GM06990 (cell line): ENCODE measurements at regions not wholly inside any gene's neighbourhood (a gene's known extent, or its start where the extent isn't known, plus 50 kb on each side); places are given as distances from the start of the nearest gene placed in this dataset.

Source experiments
- DNase-seq: peaks from one replicate; pipeline ENCODE4 v3.0.0-alpha.2; 2011; ENCODE audit not compliant: insufficient read length; ENCODE audit errors: extremely low read depth
- H3K27me3 ChIP-seq: replicated peaks from 2 replicates; pipeline ENCODE4 v1.6.0; 2011; ENCODE audit warnings: low read length; ENCODE audit not compliant: control insufficient read depth, insufficient read depth
- H3K36me3 ChIP-seq: 2 replicates; pipeline ENCODE4 v1.5.1; 2011; ENCODE audit warnings: low read length; ENCODE audit not compliant: control insufficient read depth, insufficient read depth
- H3K4me3 ChIP-seq: replicated peaks from 2 replicates; pipeline ENCODE4 v1.5.1; 2011; ENCODE audit warnings: low read depth, mild to moderate bottlenecking, control low read depth, low read length
- TF ChIP-seq, protein P1 (sequence below): IDR thresholded peaks from 2 replicates; pipeline ENCODE4 v1.5.1; 2011; ENCODE audit warnings: low read length, control low read depth, mild to moderate bottlenecking, inconsistent platforms; ENCODE audit not compliant: insufficient read depth, poor library complexity, severe bottlenecking

DNA sequence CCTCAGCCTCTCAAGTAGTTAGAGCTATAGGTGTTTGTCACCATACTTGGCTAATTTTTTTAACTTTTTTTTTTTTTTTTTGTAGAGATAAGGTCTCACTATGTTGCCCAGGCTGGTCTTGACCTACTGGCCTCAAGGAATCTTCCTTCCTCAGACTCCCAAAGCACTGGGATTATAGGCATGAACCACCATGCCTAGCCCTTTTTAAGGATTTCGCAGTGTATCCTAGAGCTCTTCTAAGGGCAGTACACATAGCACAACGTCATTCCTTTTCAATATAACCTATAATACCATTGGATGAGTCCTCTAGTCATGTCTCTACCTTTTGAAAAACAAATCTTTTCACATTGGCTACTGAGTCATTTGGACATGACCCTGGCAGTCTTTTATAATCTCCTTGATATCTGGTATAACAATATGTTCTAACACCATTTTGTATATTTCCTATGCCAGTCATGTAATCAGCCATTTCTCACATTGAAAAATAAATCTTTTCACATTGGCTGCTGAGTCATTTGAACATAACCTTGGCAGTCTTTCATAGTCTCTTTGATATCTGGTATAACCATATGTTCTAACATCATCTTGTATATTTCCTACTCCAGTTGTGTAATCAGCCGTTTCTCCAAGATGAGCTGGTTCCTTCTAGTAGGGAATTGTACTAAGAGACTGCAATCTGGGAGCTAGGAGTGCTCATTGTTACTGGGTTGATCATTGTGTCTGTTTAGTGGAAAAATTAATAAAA lies 944.7 kb downstream of the MCTP2 start:
- no peak overlapping the region for H3K4me3 ChIP-seq
- DNase-seq, result no peak
- no peaks in the 10 kb centered on the region for H3K27me3 ChIP-seq
- no peaks in the 10 kb centered on the region for H3K36me3 ChIP-seq
- TF ChIP-seq, protein P1, sequence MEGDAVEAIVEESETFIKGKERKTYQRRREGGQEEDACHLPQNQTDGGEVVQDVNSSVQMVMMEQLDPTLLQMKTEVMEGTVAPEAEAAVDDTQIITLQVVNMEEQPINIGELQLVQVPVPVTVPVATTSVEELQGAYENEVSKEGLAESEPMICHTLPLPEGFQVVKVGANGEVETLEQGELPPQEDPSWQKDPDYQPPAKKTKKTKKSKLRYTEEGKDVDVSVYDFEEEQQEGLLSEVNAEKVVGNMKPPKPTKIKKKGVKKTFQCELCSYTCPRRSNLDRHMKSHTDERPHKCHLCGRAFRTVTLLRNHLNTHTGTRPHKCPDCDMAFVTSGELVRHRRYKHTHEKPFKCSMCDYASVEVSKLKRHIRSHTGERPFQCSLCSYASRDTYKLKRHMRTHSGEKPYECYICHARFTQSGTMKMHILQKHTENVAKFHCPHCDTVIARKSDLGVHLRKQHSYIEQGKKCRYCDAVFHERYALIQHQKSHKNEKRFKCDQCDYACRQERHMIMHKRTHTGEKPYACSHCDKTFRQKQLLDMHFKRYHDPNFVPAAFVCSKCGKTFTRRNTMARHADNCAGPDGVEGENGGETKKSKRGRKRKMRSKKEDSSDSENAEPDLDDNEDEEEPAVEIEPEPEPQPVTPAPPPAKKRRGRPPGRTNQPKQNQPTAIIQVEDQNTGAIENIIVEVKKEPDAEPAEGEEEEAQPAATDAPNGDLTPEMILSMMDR, result no peak

DNA sequence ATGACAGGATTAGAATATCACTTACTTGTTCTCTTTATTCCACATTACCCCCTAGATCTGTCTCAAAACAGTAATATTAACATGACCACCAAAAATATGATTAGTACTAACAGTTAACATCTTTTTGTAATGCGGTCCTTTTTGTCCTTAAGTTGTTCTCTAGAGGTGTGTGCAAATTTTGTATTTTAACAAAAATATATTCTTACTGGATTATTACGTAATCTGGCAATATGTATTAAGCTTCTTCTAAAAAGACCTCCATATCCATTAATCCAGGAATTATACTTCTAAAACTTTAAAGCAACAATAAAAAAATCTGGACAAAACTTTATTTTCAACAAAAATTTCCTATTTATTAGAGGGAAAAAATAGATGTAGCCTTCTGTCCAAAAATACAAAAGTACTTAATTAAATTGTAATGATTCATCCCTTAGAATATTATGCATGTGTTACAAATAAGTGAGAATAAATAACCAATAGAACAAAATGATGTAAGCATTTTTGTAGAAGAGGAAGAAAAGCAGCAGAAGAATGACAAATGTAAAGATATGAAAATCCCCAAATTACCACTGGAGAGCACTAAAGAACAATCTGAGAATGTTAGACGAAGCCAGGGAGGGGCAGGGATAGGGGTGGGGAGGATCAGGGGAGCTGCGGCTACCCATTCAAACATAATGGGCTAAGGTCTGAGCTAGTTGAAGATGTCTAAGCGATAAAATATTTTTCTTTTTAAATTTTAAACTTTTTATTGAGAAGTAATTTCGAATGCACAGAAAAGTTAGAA lies 945.6 kb downstream of the MCTP2 start:
- Histone ChIP-seq H3K36me3 (no peaks in the 10 kb centered on the region), H3K27me3 (no peaks in the 10 kb centered on the region), H3K4me3 (no peak overlapping the region)
- DNase-seq, result no peak
- TF ChIP-seq, protein P1, result no peak

DNA sequence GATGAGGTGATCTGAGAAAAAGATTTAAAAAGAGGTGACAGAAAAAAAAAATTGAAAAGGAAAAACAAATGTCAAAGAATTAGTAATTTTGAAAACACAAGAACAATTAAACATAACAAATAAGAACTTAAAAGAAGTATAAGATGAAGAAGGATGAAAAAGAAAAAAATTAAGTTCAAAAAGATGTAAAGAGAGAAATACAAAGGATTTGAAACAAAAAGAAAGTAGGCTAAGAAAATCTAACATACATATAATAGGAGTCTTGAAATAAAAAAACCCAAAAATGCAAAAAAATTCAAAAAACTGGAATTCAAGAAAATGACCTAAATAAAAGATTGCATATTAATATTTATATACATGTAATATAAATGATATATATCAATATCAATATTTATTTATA lies 949.2 kb downstream of the MCTP2 start:
- Histone ChIP-seq H3K27me3 (no peaks in the 10 kb centered on the region), H3K4me3 (no peak overlapping the region), H3K36me3 (no peaks in the 10 kb centered on the region)
- DNase-seq, result no peak
- TF ChIP-seq, protein P1, result no peak

DNA sequence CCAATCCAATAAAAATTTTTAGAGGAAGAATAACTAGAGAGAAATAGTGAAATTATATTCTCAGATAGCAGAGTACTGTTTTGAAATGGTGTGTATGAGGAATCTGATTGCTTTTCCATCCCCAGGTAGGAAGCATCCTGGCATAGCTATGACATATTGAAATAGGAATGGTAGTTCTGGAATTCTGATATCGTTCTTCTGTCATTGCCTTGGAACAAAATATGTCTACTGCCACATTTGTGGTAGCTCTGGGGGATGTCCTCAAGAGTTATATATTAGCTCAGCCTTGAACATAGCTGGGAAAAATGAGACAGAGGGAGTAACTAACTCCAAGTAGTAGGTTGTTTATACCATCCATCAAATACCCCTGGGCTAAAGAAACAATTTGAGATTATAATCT lies 950.7 kb downstream of the MCTP2 start:
- DNase-seq, result no peak
- TF ChIP-seq, protein P1, result no peak

DNA sequence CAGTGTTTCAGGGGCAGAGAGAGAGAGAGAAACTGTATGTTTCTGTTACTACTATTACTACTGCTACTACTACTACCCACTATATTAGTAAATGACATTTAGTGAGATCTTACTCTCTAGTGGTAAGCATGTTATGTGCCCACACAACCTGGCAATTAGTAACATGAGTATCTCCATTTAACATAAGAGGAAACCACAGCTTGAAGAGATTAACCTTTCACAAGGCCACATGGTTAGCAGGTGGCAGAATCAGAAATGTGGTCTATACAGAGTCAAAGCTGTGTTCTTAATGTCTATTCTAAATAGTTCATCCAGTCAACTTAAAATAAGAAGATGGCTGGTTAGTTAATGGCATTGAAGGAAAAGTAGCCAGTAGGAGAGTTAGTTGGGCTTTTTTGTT lies 961.6 kb downstream of the MCTP2 start:
- TF ChIP-seq, protein P1, result no peak
- Histone ChIP-seq H3K27me3 (no peaks in the 10 kb centered on the region), H3K4me3 (no peak overlapping the region), H3K36me3 (no peaks in the 10 kb centered on the region)
- DNase-seq, result no peak

More for the DNA sequence above, 950.7 kb downstream of the MCTP2 start:
- H3K27me3 ChIP-seq, result no peaks in the 10 kb centered on the region
- no peak overlapping the region for H3K4me3 ChIP-seq
- no peaks in the 10 kb centered on the region for H3K36me3 ChIP-seq
